DND-41 (cell line): ENCODE measurements at regions not wholly inside any gene's neighbourhood (a gene's known extent, or its start where the extent isn't known, plus 50 kb on each side); places are given as distances from the start of the nearest gene placed in this dataset.
"Not testable (repeated sequence)": the region's sequence is repeated elsewhere in the genome, so short reads cannot be mapped to it uniquely, and the experiment has no call there.

Experiments
- ATAC-seq: fragments of 200-7000 bp; cut with Tn5 transposase; 3 replicates; pipeline ENCODE4 v1.9.1; 2021; ENCODE audit warnings: low read depth; ENCODE audit not compliant: insufficient read depth
- DNase-seq: peaks from one replicate; pipeline ENCODE4 v3.0.0-alpha.2; 2020
- H2AFZ ChIP-seq: 2 replicates; pipeline ENCODE4 v1.6.0; 2012; ENCODE audit warnings: low read depth, low read length
- H3K27ac ChIP-seq: 2 replicates; pipeline ENCODE4 v1.5.1; 2012; ENCODE audit warnings: low read length, inconsistent platforms
- H3K27me3 ChIP-seq: fragments of 200-600 bp; sonication (generic); 2 replicates; pipeline ENCODE4 v1.6.0; 2012; ENCODE audit warnings: low read length, mild to moderate bottlenecking, inconsistent platforms; ENCODE audit not compliant: insufficient read depth, poor library complexity
- H3K36me3 ChIP-seq: 2 replicates; pipeline ENCODE4 v1.5.1; 2012; ENCODE audit warnings: low read length, inconsistent platforms; ENCODE audit not compliant: insufficient read depth
- H3K4me1 ChIP-seq: 2 replicates; pipeline ENCODE4 v1.5.1; 2012; ENCODE audit warnings: mild to moderate bottlenecking, low read length; ENCODE audit not compliant: insufficient read depth
- H3K4me2 ChIP-seq: 2 replicates; pipeline ENCODE4 v1.6.0; 2012; ENCODE audit warnings: mild to moderate bottlenecking, moderate library complexity, low read length, inconsistent platforms; ENCODE audit not compliant: insufficient read depth
- H3K4me3 ChIP-seq, 2 experiments: fragments of 200-600 bp in 1 of 2; shearing (Covaris generic) in 1 of 2; 2 replicates each; pipeline ENCODE4 v1.5.1; 2012 to 2016; ENCODE audit warnings: inconsistent platforms in 2 of 2, low read length in 2 of 2, mild to moderate bottlenecking in 2 of 2, low read depth in 1 of 2, moderate library complexity in 1 of 2
- H3K79me2 ChIP-seq: 2 replicates; pipeline ENCODE4 v1.6.0; 2012; ENCODE audit warnings: low read length, inconsistent platforms; ENCODE audit not compliant: insufficient read depth
- H3K9ac ChIP-seq: 2 replicates; pipeline ENCODE4 v1.6.0; 2012; ENCODE audit warnings: low read depth, mild to moderate bottlenecking, inconsistent platforms, low read length, moderate library complexity
- H3K9me3 ChIP-seq: 2 replicates; pipeline ENCODE4 v1.5.1; 2012; ENCODE audit warnings: low read length, moderate library complexity, mild to moderate bottlenecking, inconsistent platforms; ENCODE audit not compliant: insufficient read depth, severe bottlenecking
- H4K20me1 ChIP-seq: 2 replicates; pipeline ENCODE4 v1.6.0; 2012; ENCODE audit warnings: low read length; ENCODE audit not compliant: insufficient read depth
- EZH2 ChIP-seq: IDR thresholded peaks from 3 replicates; pipeline ENCODE4 v1.6.1; 2012; ENCODE audit warnings: borderline replicate concordance, low read depth, mild to moderate bottlenecking, moderate library complexity, low read length, inconsistent platforms; ENCODE audit not compliant: severe bottlenecking
- TF ChIP-seq, protein P1 (sequence below): IDR thresholded peaks from 2 replicates; pipeline ENCODE4 v1.5.1; 2012; ENCODE audit warnings: borderline replicate concordance, low read length, moderate library complexity, mild to moderate bottlenecking; ENCODE audit not compliant: poor library complexity, severe bottlenecking; ENCODE audit errors: extremely low read depth

DNA sequence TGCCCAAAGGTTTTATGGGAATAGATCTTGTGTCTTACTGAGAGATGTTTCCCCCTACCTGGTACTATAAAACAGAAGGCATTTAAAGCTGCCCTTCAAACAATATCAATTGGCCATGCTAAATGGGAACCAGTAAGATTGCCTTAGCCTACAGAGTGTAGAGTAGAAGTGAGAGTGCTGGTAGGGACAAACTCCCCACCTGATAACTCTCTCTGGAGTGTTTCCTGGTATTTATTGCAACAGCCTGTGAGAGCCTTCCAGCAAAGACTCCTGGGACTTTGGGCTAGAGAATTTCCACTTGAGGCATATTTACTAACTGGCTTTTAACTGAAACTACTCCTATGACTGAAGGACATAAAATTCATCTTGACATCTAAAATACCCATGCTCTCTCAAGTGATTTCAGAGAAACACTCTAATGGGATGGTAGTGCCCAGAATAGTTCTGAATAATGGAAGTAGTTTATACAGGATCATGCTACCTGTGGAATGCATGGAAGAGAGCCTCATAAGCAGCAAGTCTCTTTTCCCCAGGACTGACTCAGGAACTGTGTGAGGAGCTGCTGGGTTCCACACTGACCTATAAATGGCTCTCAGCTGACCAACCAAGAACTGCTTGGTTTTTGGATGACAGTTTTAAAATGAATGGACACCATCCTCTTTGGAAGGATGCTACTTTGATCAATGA is 132.7 kb upstream of the SLITRK5 start:
- no peak overlapping the region for H3K9ac ChIP-seq
- no peaks in the 10 kb centered on the region for H4K20me1 ChIP-seq
- no peaks in the 10 kb centered on the region for H3K4me1 ChIP-seq
- H3K36me3 ChIP-seq = no peaks in the 10 kb centered on the region
- H3K4me2 ChIP-seq = no peak overlapping the region
- TF ChIP-seq EZH2 = no peak
- TF ChIP-seq, protein P1, sequence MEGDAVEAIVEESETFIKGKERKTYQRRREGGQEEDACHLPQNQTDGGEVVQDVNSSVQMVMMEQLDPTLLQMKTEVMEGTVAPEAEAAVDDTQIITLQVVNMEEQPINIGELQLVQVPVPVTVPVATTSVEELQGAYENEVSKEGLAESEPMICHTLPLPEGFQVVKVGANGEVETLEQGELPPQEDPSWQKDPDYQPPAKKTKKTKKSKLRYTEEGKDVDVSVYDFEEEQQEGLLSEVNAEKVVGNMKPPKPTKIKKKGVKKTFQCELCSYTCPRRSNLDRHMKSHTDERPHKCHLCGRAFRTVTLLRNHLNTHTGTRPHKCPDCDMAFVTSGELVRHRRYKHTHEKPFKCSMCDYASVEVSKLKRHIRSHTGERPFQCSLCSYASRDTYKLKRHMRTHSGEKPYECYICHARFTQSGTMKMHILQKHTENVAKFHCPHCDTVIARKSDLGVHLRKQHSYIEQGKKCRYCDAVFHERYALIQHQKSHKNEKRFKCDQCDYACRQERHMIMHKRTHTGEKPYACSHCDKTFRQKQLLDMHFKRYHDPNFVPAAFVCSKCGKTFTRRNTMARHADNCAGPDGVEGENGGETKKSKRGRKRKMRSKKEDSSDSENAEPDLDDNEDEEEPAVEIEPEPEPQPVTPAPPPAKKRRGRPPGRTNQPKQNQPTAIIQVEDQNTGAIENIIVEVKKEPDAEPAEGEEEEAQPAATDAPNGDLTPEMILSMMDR = no peak
- no peak for DNase-seq
- no peak overlapping the region for H3K4me3 ChIP-seq
- no peak overlapping the region for H3K27ac ChIP-seq
- no peak overlapping the region for H2AFZ ChIP-seq
- no peaks in the 10 kb centered on the region for H3K27me3 ChIP-seq
- no peak for ATAC-seq
- H3K9me3 ChIP-seq = no peaks in the 10 kb centered on the region
- H3K79me2 ChIP-seq = no peaks in the 10 kb centered on the region

DNA sequence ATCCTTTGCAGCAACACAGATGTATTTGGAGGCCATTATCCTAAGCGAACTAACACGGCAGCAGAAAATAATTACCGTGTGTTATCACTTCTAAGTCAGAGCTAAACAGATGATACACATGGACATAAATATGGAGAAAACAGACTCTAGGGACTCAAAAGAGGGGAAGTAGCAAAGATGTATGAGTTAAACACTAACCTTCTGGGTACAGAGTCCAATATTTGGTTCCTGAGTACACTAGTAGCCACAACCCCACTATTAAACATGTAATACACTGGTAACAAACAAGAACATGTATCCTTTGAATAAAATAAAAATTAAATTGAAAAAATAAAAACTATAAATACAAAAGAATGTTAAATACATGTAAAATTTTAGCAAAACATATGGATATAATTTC is 118.0 kb upstream of the SLITRK5 start:
- Histone ChIP-seq H3K36me3 (no peaks in the 10 kb centered on the region), H3K27me3 (no peaks in the 10 kb centered on the region), H3K79me2 (no peaks in the 10 kb centered on the region), H2AFZ (no peak overlapping the region), H3K9me3 (no peaks in the 10 kb centered on the region), H3K4me1 (no peaks in the 10 kb centered on the region), H3K27ac (no peak overlapping the region), H3K9ac (no peak overlapping the region), H3K4me3 (no peak overlapping the region), H3K4me2 (no peak overlapping the region), H4K20me1 (no peaks in the 10 kb centered on the region)
- TF ChIP-seq, protein P1 = no peak
- TF ChIP-seq EZH2 = no peak
- no peak for DNase-seq
- no peak for ATAC-seq

DNA sequence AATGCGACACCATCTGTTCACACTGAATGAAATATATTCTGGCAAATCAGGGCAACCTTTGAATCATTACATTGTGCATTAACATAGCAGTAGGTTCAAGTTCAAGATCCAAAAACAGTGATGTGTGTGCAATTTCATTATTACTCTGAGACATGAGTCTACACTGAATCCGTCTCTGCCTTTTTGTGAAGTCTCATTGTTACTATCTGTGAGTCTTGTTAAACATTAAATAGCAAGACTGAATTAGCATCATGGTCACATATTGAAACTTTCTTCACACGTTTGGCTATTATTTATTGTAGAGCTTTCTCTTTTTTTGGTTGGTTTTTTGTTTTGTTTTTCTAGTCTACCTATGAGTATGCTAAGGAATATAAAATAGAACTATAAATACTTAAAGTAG is 117.1 kb upstream of the SLITRK5 start:
- TF ChIP-seq EZH2 = no peak
- TF ChIP-seq, protein P1 = no peak
- no peaks in the 10 kb centered on the region for H3K79me2 ChIP-seq
- H3K4me1 ChIP-seq = no peaks in the 10 kb centered on the region
- no peak for DNase-seq
- H3K9ac ChIP-seq = no peak overlapping the region
- no peak overlapping the region for H3K27ac ChIP-seq
- no peaks in the 10 kb centered on the region for H4K20me1 ChIP-seq
- no peak overlapping the region for H3K4me3 ChIP-seq
- no peaks in the 10 kb centered on the region for H3K36me3 ChIP-seq
- no peaks in the 10 kb centered on the region for H3K27me3 ChIP-seq
- H3K4me2 ChIP-seq = no peak overlapping the region
- H2AFZ ChIP-seq = no peak overlapping the region
- ATAC-seq = no peak
- H3K9me3 ChIP-seq = no peaks in the 10 kb centered on the region

DNA sequence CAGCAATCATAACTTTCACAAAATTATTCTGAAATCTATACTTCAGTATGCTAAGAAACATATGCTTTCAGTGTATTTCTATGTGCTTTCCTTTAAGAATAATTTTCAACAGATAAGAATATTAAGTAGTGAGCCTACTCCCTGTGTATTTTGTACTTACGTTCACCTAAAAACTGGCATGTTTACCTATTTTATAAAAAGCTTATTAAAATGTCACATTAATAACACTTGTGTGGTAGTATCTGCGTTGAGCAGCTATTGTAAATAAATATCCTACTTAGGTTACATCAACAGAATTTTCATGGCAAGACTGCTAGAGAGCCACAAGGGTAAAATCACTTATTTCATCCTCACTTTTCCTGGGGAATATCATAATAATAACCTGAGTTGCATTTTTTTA is 113.4 kb upstream of the SLITRK5 start:
- no peak for TF ChIP-seq EZH2
- TF ChIP-seq, protein P1 = no peak
- Histone ChIP-seq H3K36me3 (no peaks in the 10 kb centered on the region), H3K27ac (no peak overlapping the region), H2AFZ (no peak overlapping the region), H3K4me3 (no peak overlapping the region), H3K79me2 (no peaks in the 10 kb centered on the region), H3K9me3 (no peaks in the 10 kb centered on the region), H3K4me2 (no peak overlapping the region), H3K4me1 (no peaks in the 10 kb centered on the region), H3K9ac (no peak overlapping the region), H4K20me1 (no peaks in the 10 kb centered on the region), H3K27me3 (no peaks in the 10 kb centered on the region)
- no peak for ATAC-seq
- no peak for DNase-seq

DNA sequence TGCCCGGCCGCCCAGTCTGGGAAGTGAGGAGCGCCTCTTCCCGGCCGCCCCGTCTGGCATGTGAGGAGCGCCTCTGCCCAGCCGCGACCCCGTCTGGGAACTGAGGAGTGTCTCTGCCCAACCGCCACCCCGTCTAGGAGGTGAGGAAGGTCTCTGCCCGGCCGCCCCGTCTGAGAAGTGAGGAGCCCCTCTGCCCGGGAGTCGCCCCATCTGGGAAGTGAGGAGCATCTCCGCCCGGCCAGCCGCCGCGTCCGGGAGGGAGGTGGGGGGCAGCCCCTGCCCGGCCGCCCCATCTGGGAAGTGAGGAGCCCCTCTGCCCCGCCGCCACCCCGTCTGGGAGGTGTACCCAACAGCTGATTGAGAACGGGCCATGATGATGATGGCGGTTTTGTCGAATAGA is 109.6 kb upstream of the SLITRK5 start:
- DNase-seq, H3K36me3 ChIP-seq, H3K9me3 ChIP-seq, H3K4me3 ChIP-seq, ATAC-seq, H3K27ac ChIP-seq, H3K4me1 ChIP-seq, H2AFZ ChIP-seq, H3K79me2 ChIP-seq, H3K4me2 ChIP-seq, H3K27me3 ChIP-seq, H4K20me1 ChIP-seq, H3K9ac ChIP-seq: not testable (repeated sequence)
